OCI-LY7 (cell line): ENCODE measurements at regions not wholly inside any gene's neighbourhood (a gene's known extent, or its start where the extent isn't known, plus 50 kb on each side); places are given as distances from the start of the nearest gene placed in this dataset.

Source experiments
- CTCF ChIP-seq: fragments of 200-600 bp; sonication (generic); conservative IDR thresholded peaks from 2 replicates; pipeline ENCODE4 v1.5.1; 2014; ENCODE audit warnings: mild to moderate bottlenecking, antibody characterized with exemption, low read length, moderate library complexity, mixed read lengths
- EZH2phosphoT487 ChIP-seq: fragments of 200-600 bp; sonication (generic); IDR thresholded peaks from 2 replicates; pipeline ENCODE4 v1.6.1; 2018; ENCODE audit warnings: low read depth, borderline replicate concordance, mild to moderate bottlenecking, mixed run types, antibody characterized with exemption, low read length, moderate library complexity, mixed read lengths

- no peak for TF ChIP-seq CTCF
- TF ChIP-seq EZH2phosphoT487 = no peak
Observed at GRCh38 chr21:28371713-28372112, 621.0 kb downstream of the LTN1 start.
